HG02970 (cell line): ENCODE measurements at regions not wholly inside any gene's neighbourhood (a gene's known extent, or its start where the extent isn't known, plus 50 kb on each side); places are given as distances from the start of the nearest gene placed in this dataset.
"Not testable (repeated sequence)": the region's sequence is repeated elsewhere in the genome, so short reads cannot be mapped to it uniquely, and the experiment has no call there.

ENCODE experiments used
- ATAC-seq: cut with Tn5 transposase; IDR thresholded peaks from one replicate; pipeline ENCODE4 v1.9.1; 2021; ENCODE audit warnings: mild to moderate bottlenecking, moderate library complexity, moderate number of reproducible peaks; ENCODE audit not compliant: unreplicated experiment, low FRiP score

GRCh38 chr4:65014078-65014477 is 604.8 kb upstream of the TECRL start:
- ATAC-seq: no peak

DNA sequence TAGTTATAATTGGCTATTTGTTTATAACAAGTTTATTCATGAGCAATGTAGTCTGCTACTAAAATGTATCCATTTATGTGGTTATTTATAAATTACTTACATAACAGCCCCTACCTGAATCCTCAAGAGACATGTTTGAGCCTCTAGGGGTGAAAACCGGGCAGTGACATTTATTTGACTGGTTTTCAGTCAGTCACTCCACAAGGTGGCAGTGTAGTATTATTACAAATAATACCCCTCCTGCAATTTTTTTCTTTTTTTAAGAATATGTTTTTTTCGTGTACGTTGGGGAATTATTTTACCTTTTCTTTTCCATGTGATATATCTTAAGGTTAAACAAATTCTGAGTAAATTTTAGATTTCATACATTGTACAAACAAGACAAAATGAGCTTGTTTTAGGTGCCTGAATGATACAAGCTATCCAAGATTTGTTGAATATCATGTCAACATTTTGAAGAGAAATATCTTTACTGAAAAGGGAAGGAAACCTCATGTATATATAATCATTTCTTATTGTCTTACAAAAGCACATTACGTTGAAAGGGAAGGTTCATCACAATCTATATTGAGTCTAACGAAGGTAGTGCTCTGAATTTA is 598.7 kb upstream of the TECRL start:
- ATAC-seq: peak; percentile 55

DNA sequence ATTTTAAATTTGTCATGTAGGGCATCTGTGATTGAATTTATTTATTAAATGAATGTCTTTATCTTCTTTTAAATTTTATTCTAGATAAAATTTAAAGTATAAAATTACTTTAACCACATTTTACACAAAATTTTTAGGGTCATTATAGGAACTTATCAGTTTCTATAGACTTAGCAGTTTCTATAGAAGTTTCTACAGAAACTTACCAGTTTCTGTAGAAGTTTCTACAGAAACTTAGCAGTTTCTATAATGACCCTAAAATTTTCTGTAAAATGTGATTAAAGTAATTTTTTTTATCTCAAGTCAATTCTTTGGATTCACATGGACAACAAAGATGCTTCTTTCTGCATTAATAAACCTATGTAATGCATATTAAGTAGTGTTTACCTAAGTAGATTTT is 565.9 kb upstream of the TECRL start:
- no peak for ATAC-seq

- no peak for ATAC-seq
Observed at GRCh38 chr4:64969081-64969480, 559.8 kb upstream of the TECRL start.

DNA sequence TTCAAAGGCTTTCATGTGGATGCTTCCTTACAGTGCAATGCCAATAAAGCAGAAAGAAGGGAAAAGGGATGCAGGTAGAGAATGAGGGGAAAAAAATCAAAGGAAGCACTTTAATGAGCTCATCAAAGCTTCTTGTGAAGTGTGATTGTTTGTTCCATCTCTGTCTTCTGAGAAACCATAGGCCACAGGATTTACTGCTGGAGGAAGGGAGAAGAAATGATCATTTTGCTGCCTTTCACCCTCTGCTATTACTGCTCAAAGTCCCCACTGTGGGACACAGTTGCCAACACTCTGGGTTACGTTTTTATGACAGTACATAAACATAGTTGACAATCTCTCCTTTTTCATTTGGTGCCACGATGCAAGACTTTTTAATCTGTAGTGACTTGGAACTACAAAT is 558.0 kb upstream of the TECRL start:
- no peak for ATAC-seq

- no peak for ATAC-seq
Observed at GRCh38 chr4:64960516-64960915, 551.3 kb upstream of the TECRL start.

GRCh38 chr4:64940698-64941097 is 531.4 kb upstream of the TECRL start:
- ATAC-seq: no peak

DNA sequence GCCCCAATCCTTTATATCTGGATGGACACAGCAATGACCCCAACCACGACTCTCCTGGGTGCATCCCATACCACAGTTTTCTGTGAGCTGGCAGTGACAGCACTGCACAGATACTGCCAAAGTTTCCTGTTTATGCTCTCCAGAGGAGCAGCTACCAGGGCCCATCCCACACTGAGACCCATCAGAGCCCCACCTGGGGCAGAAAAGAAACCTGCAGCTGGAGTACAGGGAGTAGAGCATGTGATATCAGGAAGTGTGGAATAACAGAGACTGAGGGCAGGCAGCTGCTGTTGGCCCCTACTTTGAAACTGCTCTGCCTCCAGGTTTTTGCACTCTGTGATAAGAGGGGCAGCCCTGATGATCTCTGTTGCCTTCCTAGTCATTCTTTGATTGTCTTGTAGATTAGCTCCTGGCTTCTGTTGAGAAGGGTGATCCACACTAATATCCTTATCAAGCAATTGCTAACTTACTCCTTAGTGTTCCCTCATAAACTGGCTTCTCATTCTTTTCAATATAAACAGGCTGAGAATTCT is 526.3 kb upstream of the TECRL start:
- ATAC-seq: no peak

- no peak for ATAC-seq
Observed at GRCh38 chr4:64911846-64912245, 502.6 kb upstream of the TECRL start.

GRCh38 chr4:64903986-64904385 is 494.7 kb upstream of the TECRL start:
- no peak for ATAC-seq

DNA sequence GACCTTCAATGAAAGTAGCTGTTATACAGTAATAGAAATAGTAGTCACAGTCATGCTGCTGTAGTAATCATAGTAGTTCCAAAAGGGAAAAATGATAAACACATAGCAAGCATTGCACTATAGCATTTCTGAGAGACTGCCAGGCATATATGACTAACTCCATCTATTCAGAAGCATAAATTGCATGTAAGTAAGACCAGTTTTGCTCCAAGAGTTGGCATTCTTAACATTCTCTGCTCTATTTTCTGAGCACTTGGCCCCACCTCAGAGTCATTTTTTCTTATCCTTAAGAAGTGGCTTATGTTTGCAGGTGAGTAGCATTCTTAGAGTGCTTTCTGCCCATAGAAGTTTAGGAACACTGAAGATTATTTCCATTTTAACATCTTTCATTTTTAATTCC is 490.3 kb upstream of the TECRL start:
- ATAC-seq: no peak

DNA sequence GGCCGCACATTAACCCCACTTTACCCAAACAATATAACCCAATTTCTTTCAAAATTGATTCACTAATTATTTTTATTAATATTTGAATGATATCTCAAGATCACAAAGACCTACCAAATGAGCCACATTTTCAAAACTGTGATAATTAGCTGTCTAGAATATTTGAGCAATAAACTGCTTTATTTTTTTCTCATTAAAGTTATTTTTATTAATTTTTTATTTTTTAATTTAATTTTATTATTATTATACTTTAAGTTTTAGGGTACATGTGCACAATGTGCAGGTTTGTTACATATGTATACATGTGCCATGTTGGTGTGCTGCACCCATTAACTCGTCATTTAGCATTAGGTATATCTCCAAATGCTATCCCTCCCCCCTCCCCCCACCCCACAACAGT is 489.8 kb upstream of the TECRL start:
- not testable (repeated sequence) for ATAC-seq

- ATAC-seq: no peak
Observed at GRCh38 chr4:64897683-64898082, 488.4 kb upstream of the TECRL start.

- ATAC-seq: no peak
Observed at GRCh38 chr4:64895031-64895430, 485.8 kb upstream of the TECRL start.

DNA sequence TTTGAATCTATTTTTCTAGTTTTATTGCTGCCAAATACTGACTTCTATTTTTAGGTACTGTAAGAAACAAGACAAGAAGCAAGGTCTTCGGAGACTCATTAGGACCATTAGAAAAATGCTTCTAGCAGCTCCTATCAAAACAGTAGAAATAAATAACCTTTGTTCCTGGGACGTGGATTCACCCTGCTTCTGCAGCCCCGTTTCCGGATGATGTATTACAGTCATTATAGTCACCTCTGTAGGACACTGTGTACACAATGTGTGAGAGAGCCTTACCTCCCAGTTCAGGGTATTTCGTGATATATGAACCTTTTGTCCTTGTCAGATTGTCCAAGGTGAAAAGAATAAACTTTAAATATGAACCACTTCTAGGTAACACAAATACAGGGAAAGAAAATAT is 484.0 kb upstream of the TECRL start:
- ATAC-seq: no peak

- ATAC-seq: no peak
Observed at GRCh38 chr4:64889906-64890610, 480.8 kb upstream of the TECRL start.

GRCh38 chr4:64883087-64883807 is 474.0 kb upstream of the TECRL start:
- no peak for ATAC-seq

DNA sequence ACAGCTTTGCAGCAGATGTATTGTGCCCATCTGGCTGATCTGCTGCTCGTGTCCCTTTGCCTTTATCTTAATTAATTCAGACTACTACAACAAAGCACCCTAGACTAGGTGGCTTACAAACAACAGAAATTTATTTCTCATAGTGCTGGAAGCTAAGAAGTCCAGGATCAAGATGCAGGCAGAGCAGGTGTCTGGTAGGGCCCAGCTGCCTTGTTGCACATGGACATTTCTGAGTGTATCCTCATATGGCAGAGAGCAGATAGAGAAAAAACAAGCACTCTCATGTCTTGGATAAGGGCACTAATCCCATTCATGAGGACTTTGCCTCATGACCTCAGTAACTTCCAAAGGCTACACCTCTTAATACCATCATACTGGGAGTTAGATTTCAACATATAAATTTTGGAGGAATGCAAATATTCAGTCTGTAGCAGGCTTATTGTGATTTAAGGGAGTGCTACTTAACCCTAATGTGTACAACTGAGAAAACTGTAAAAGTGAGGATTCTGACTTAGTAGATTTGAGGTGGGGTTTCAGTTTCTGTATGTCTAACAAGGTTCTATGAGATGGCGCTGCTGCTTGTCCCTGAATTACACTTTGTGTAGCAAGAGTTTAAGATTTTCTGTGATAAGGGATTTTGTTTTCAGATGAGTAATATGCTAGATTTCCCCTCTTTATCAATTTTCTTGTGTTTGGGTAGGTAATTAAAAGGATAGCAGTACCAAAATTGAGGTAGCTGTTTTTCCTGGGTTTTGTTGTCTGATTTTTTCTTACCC is 473.2 kb upstream of the TECRL start:
- no peak for ATAC-seq

DNA sequence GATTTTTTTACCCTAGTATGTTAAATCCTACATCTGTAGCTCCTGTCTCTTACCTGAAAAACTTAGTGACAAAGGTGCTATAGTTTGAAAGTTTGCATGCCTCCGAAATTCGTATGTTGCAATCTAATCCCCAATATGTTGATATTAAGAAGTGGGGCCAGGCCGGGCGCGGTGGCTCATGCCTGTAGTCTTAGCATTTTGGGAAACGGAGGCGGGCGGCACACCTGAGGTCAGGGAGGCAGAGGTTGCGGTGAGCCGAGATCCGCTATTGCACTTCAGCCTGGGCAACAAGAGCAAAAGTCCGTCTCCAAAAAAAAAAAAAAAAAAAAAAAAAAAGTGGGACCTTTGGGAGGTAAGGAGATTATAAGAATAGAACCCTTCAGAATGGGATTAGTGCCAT is 471.3 kb upstream of the TECRL start:
- no peak for ATAC-seq

GRCh38 chr4:64876021-64876420 is 466.8 kb upstream of the TECRL start:
- ATAC-seq: no peak

DNA sequence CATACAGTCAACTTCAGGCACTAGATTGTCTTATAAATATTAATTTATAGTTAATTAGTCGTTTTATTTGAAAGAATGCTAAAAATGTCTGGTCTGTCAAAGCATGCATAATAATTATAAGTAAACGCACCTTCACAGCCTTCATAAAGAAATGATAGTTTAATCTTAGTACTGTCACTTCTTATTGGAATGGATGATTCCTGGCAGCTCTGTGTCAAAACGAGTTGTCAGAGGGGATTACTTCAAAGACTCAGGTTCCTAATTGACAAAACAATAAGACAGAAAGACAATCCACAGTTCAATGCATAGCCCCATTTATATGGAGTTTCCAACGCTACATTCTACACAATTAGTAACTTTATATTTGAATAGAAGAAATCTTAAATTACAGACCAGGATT is 461.3 kb upstream of the TECRL start:
- no peak for ATAC-seq
